ENCODE measurements at regions not wholly inside any gene's neighbourhood (a gene's known extent, or its start where the extent isn't known, plus 50 kb on each side); places are given as distances from the start of the nearest gene placed in this dataset.

DNA sequence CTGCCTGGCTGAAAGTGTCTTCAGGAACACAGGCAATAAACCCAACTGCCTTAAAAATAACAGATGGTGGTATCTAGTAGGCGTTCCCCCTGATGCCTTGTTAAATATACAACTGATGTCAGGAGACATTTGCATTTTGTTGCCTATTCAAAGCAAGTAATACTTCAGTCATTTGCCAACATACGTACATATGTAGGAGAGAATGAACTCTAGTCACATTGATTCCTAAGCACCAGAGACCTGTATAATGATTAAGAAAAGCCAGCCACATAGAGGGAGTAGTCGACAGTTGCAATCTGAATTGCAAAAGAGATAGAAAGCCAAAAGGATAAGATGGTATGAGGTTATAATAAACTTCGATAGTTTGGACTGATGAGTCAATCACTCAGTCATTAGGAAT, 191.0 kb upstream of the EMCN start:
- H3K27me3 ChIP-seq = no peaks in the 10 kb centered on the region
- H3K4me3 ChIP-seq = no peak overlapping the region
- H3K36me3 ChIP-seq = no peaks in the 10 kb centered on the region
- H3K4me1 ChIP-seq = peaks cover 0 to 1% (median 0%) of the 10 kb centered on the region in 4 donors
- intact Hi-C loops (cut with DNase I) = no loop called here
- TF ChIP-seq EP300 (IDR thresholded peaks at IDR 0.05) = no peak
- TF ChIP-seq POLR2AphosphoS5 (IDR thresholded peaks at IDR 0.05) = no peak
- TF ChIP-seq POLR2A (IDR thresholded peaks at IDR 0.05) = no peak
- no peak for TF ChIP-seq CTCF (IDR thresholded peaks at IDR 0.05)
- no peaks in the 10 kb centered on the region for H3K9me3 ChIP-seq
- 68 to 69% methylated on average over 4 of the region's 4 CpGs for WGBS, 2 donors
- no peak for DNase-seq
- H3K27ac ChIP-seq = no peak overlapping the region

DNA sequence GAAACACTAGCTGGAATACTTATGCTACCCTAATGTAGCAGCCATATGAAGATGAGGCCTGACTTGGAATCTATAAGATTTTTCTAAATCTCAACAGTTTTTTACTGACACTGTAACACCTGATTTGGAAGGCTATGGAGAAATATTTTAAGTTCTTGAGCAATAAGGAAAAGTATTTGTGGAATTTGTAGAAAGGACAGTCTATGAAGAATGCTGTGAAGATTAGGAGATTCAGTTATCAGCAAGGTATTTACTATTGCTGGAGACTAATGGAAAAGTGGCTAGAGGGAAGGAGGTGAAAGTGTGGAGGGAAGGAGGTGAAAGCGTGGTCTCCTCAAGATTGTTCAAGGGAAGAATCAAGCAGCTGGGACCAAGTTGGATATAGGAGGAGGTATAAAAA, 190.0 kb upstream of the EMCN start:
- TF ChIP-seq POLR2A (IDR thresholded peaks at IDR 0.05) (no peak), CTCF (IDR thresholded peaks at IDR 0.05) (no peak), POLR2AphosphoS5 (IDR thresholded peaks at IDR 0.05) (no peak), EP300 (IDR thresholded peaks at IDR 0.05) (no peak)

DNA sequence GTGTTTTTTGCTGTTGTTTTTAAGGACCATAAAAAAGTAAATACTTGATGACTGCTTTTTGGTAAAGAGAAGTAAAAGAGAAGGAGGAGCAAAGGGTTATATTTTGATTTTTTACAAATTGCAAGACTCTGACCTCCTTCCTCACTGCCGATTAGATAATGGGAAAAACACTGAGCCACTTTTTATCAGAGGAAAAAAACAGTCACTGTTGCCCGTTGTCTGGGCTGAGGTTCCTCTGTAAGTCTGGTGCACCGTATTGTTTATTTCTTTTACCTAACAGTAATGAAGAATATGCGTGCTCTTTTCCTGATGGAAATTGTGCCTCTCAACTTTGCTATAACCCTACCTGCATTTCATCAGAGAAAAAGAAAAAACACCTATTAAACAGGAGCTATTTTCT, 178.7 kb upstream of the EMCN start:
- no peaks in the 10 kb centered on the region for H3K27me3 ChIP-seq
- TF ChIP-seq EP300 (IDR thresholded peaks at IDR 0.05) = no peak
- no peak for TF ChIP-seq CTCF (IDR thresholded peaks at IDR 0.05)
- no peak for TF ChIP-seq POLR2A (IDR thresholded peaks at IDR 0.05)
- TF ChIP-seq POLR2AphosphoS5 (IDR thresholded peaks at IDR 0.05) = no peak
- no peak overlapping the region for H3K4me3 ChIP-seq
- H3K36me3 ChIP-seq = no peaks in the 10 kb centered on the region
- no peaks in the 10 kb centered on the region for H3K9me3 ChIP-seq
- 59 to 66% methylated on average over 4 of the region's 4 CpGs for WGBS, 2 donors
- H3K27ac ChIP-seq = no peak overlapping the region
- intact Hi-C loops (cut with DNase I) = no loop called here
- peaks cover 0 to 4% (median 0%) of the 10 kb centered on the region in 4 donors for H3K4me1 ChIP-seq
- DNase-seq = no peak

More for the DNA sequence above, 190.0 kb upstream of the EMCN start:
- Histone ChIP-seq H3K4me1 (peaks cover 0 to 5% (median 0%) of the 10 kb centered on the region in 4 donors), H3K27me3 (no peaks in the 10 kb centered on the region), H3K9me3 (no peaks in the 10 kb centered on the region), H3K27ac (no peak overlapping the region), H3K4me3 (no peak overlapping the region), H3K36me3 (no peaks in the 10 kb centered on the region)
- DNase-seq = no peak
- whole genome bisulfite sequencing, 2 donors = 93 to 97% methylated on average over 1 of the region's 1 CpG
- intact Hi-C loops (cut with DNase I) = no loop called here

GRCh38 chr4:100695871-100696270, 178.0 kb upstream of the EMCN start:
- DNase-seq = no peak
- no peaks in the 10 kb centered on the region for H3K27me3 ChIP-seq
- H3K4me3 ChIP-seq = no peak overlapping the region
- H3K4me1 ChIP-seq = peaks cover 0 to 4% (median 0%) of the 10 kb centered on the region in 4 donors
- TF ChIP-seq EP300 (IDR thresholded peaks at IDR 0.05) (no peak), POLR2AphosphoS5 (IDR thresholded peaks at IDR 0.05) (no peak), POLR2A (IDR thresholded peaks at IDR 0.05) (no peak), CTCF (IDR thresholded peaks at IDR 0.05) (no peak)
- no peaks in the 10 kb centered on the region for H3K36me3 ChIP-seq
- intact Hi-C loops (cut with DNase I) = no loop called here
- WGBS, 2 donors = 45 to 76% methylated on average over 1 of the region's 1 CpG
- H3K9me3 ChIP-seq = no peaks in the 10 kb centered on the region
- no peak overlapping the region for H3K27ac ChIP-seq

DNA sequence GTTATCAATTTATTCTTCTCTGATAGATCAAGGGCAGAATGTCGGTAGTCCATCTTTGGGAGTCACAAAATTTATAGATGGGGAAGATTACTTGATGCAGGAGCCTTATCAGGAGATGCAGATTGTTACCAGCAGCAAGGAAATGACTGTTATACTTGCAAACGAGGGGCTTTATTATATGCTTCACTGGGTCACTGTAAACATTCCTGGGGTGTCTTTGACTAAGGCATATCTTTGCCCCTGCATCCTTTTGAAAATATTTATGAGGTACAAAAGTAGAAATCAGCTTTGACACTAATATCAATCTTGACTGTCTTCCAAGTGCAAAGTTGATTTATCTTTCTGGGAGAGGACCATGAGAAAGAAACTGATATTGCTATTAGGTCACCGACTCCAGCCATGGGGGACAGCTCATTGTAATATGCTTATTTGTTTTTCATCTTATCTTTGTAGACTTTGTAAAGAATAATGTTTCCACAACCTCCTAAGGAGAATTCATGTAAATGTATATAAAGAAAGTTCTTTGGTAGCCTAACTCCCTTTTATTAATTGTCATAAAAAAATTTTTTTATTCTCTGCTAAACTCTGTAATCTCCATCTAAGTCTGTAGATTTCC, 177.3 kb upstream of the EMCN start:
- WGBS, 2 donors = 53 to 61% methylated on average over 3 of the region's 3 CpGs
- TF ChIP-seq CTCF (IDR thresholded peaks at IDR 0.05) (no peak), POLR2AphosphoS5 (IDR thresholded peaks at IDR 0.05) (no peak), EP300 (IDR thresholded peaks at IDR 0.05) (no peak), POLR2A (IDR thresholded peaks at IDR 0.05) (no peak)
- intact Hi-C loops (cut with DNase I) = no loop called here
- Histone ChIP-seq H3K9me3 (no peaks in the 10 kb centered on the region), H3K27me3 (no peaks in the 10 kb centered on the region), H3K4me1 (peaks cover 0 to 4% (median 0%) of the 10 kb centered on the region in 4 donors), H3K4me3 (no peak overlapping the region), H3K27ac (no peak overlapping the region), H3K36me3 (no peaks in the 10 kb centered on the region)
- no peak for DNase-seq

Data from sigmoid colon (tissue), 6 donors.